ENCODE measurements at regions not wholly inside any gene's neighbourhood (a gene's known extent, or its start where the extent isn't known, plus 50 kb on each side); places are given as distances from the start of the nearest gene placed in this dataset.

GRCh38 chr11:79864882-79865281 is 424.1 kb upstream of the TENM4 start:
- DNase-seq (ENCODE audit: low spot score), result no peak
- Mint-ChIP-seq H3K9me3 (ENCODE audit: unreplicated experiment) (no peaks in the 10 kb centered on the region), H3K36me3 (ENCODE audit: low read depth, unreplicated experiment) (no peaks in the 10 kb centered on the region), H3K4me1 (ENCODE audit: unreplicated experiment) (no peaks in the 10 kb centered on the region), H3K27ac (ENCODE audit: unreplicated experiment) (no peak overlapping the region), H3K4me3 (ENCODE audit: unreplicated experiment) (no peak overlapping the region), H3K27me3 (ENCODE audit: unreplicated experiment) (no peaks in the 10 kb centered on the region)
- TF ChIP-seq CTCF (IDR thresholded peaks at IDR 0.05; ENCODE audit: unreplicated experiment), result no peak

GRCh38 chr11:79860336-79860735 is 419.5 kb upstream of the TENM4 start:
- Mint-ChIP-seq H3K4me1 (ENCODE audit: unreplicated experiment) (peaks cover 7% of the 10 kb centered on the region), H3K27ac (ENCODE audit: unreplicated experiment) (no peak overlapping the region), H3K36me3 (ENCODE audit: low read depth, unreplicated experiment) (no peaks in the 10 kb centered on the region), H3K4me3 (ENCODE audit: unreplicated experiment) (no peak overlapping the region), H3K27me3 (ENCODE audit: unreplicated experiment) (peaks cover 2% of the 10 kb centered on the region), H3K9me3 (ENCODE audit: unreplicated experiment) (no peaks in the 10 kb centered on the region)
- no peak for DNase-seq (ENCODE audit: low spot score)
- no peak for TF ChIP-seq CTCF (IDR thresholded peaks at IDR 0.05; ENCODE audit: unreplicated experiment)

GRCh38 chr11:79857377-79858214 is 416.8 kb upstream of the TENM4 start:
- no peaks in the 10 kb centered on the region for H3K9me3 Mint-ChIP-seq (ENCODE audit: unreplicated experiment)
- H3K36me3 Mint-ChIP-seq (ENCODE audit: low read depth, unreplicated experiment), result no peaks in the 10 kb centered on the region
- TF ChIP-seq CTCF (IDR thresholded peaks at IDR 0.05; ENCODE audit: unreplicated experiment), result no peak
- H3K4me1 Mint-ChIP-seq (ENCODE audit: unreplicated experiment), result peaks cover 7% of the 10 kb centered on the region
- H3K27me3 Mint-ChIP-seq (ENCODE audit: unreplicated experiment), result peaks cover 2% of the 10 kb centered on the region
- no peak overlapping the region for H3K27ac Mint-ChIP-seq (ENCODE audit: unreplicated experiment)
- DNase-seq (ENCODE audit: low spot score), result no peak
- no peak overlapping the region for H3K4me3 Mint-ChIP-seq (ENCODE audit: unreplicated experiment)

GRCh38 chr11:79852176-79852575 is 411.3 kb upstream of the TENM4 start:
- TF ChIP-seq CTCF (IDR thresholded peaks at IDR 0.05; ENCODE audit: unreplicated experiment), result no peak
- H3K9me3 Mint-ChIP-seq (ENCODE audit: unreplicated experiment), result no peaks in the 10 kb centered on the region
- H3K4me1 Mint-ChIP-seq (ENCODE audit: unreplicated experiment), result no peaks in the 10 kb centered on the region
- H3K27me3 Mint-ChIP-seq (ENCODE audit: unreplicated experiment), result no peaks in the 10 kb centered on the region
- H3K36me3 Mint-ChIP-seq (ENCODE audit: low read depth, unreplicated experiment), result no peaks in the 10 kb centered on the region
- no peak overlapping the region for H3K27ac Mint-ChIP-seq (ENCODE audit: unreplicated experiment)
- no peak for DNase-seq (ENCODE audit: low spot score)
- no peak overlapping the region for H3K4me3 Mint-ChIP-seq (ENCODE audit: unreplicated experiment)

GRCh38 chr11:79845002-79845709 is 404.3 kb upstream of the TENM4 start:
- H3K9me3 Mint-ChIP-seq (ENCODE audit: unreplicated experiment), result no peaks in the 10 kb centered on the region
- no peaks in the 10 kb centered on the region for H3K4me1 Mint-ChIP-seq (ENCODE audit: unreplicated experiment)
- no peak overlapping the region for H3K4me3 Mint-ChIP-seq (ENCODE audit: unreplicated experiment)
- no peak for TF ChIP-seq CTCF (IDR thresholded peaks at IDR 0.05; ENCODE audit: unreplicated experiment)
- no peak for DNase-seq (ENCODE audit: low spot score)
- no peak overlapping the region for H3K27ac Mint-ChIP-seq (ENCODE audit: unreplicated experiment)
- no peaks in the 10 kb centered on the region for H3K36me3 Mint-ChIP-seq (ENCODE audit: low read depth, unreplicated experiment)
- no peaks in the 10 kb centered on the region for H3K27me3 Mint-ChIP-seq (ENCODE audit: unreplicated experiment)
